GM23248 (cell line): ENCODE measurements at regions not wholly inside any gene's neighbourhood (a gene's known extent, or its start where the extent isn't known, plus 50 kb on each side); places are given as distances from the start of the nearest gene placed in this dataset.

Experiments
- DNase-seq: peaks from one replicate; pipeline ENCODE4 v3.0.0-alpha.2; 2015
- H2AFZ ChIP-seq: fragments of 200-600 bp; sonication (generic); 2 replicates; pipeline ENCODE4 v1.6.1; 2016; ENCODE audit warnings: antibody characterized with exemption
- H3F3A ChIP-seq: fragments of 200-600 bp; sonication (generic); 2 replicates; pipeline ENCODE4 v1.6.1; 2016; ENCODE audit warnings: mild to moderate bottlenecking, antibody characterized with exemption, mixed run types; ENCODE audit not compliant: insufficient read depth
- H3K27ac ChIP-seq: fragments of 200-600 bp; sonication (generic); 2 replicates; pipeline ENCODE4 v1.5.1; 2016; ENCODE audit warnings: mild to moderate bottlenecking
- H3K27me3 ChIP-seq: fragments of 200-600 bp; sonication (generic); replicated peaks from 2 replicates; pipeline ENCODE4 v1.6.1; 2016; ENCODE audit warnings: mild to moderate bottlenecking; ENCODE audit not compliant: insufficient read depth
- H3K36me3 ChIP-seq: fragments of 200-600 bp; sonication (generic); 2 replicates; pipeline ENCODE4 v1.6.1; 2016; ENCODE audit warnings: low read depth, mild to moderate bottlenecking
- H3K4me1 ChIP-seq: fragments of 200-600 bp; sonication (generic); 2 replicates; pipeline ENCODE4 v1.6.1; 2016; ENCODE audit warnings: mild to moderate bottlenecking; ENCODE audit not compliant: insufficient read depth
- H3K4me2 ChIP-seq: fragments of 200-600 bp; sonication (generic); one replicate; pipeline ENCODE4 v1.6.1; 2016; ENCODE audit warnings: mild to moderate bottlenecking; ENCODE audit not compliant: unreplicated experiment
- H3K4me3 ChIP-seq: fragments of 200-600 bp; sonication (generic); 2 replicates; pipeline ENCODE4 v1.5.1; 2016; ENCODE audit warnings: mild to moderate bottlenecking
- H3K79me2 ChIP-seq: fragments of 200-600 bp; sonication (generic); 2 replicates; pipeline ENCODE4 v1.6.1; 2016; ENCODE audit warnings: mild to moderate bottlenecking; ENCODE audit not compliant: insufficient read depth
- H3K9ac ChIP-seq: fragments of 200-600 bp; sonication (generic); 2 replicates; pipeline ENCODE4 v1.6.1; 2016; ENCODE audit warnings: mild to moderate bottlenecking
- H3K9me2 ChIP-seq: fragments of 200-600 bp; sonication (generic); 2 replicates; pipeline ENCODE4 v1.6.1; 2016; ENCODE audit warnings: mixed run types, mild to moderate bottlenecking, moderate library complexity; ENCODE audit not compliant: insufficient read depth
- H3K9me3 ChIP-seq: fragments of 200-600 bp; sonication (generic); one replicate; pipeline ENCODE4 v1.6.1; 2017; ENCODE audit warnings: low read depth
- H4K20me1 ChIP-seq: fragments of 200-600 bp; sonication (generic); 2 replicates; pipeline ENCODE4 v1.6.0; 2016; ENCODE audit not compliant: insufficient read depth
- EZH2 ChIP-seq: fragments of 200-600 bp; sonication (generic); IDR thresholded peaks from 2 replicates; pipeline ENCODE4 v1.6.1; 2018; ENCODE audit warnings: antibody characterized with exemption, mild to moderate bottlenecking; ENCODE audit not compliant: insufficient read depth, poor library complexity, severe bottlenecking
- EZH2phosphoT487 ChIP-seq: fragments of 200-600 bp; sonication (generic); IDR thresholded peaks from 2 replicates; pipeline ENCODE4 v1.6.1; 2018; ENCODE audit warnings: antibody characterized with exemption, moderate library complexity, mild to moderate bottlenecking, low read depth; ENCODE audit not compliant: insufficient read depth
- WGBS, 2 experiments: methylation state at CpG; one replicate each; pipeline ENCODE4 v1.1.6; 2015 to 2017; ENCODE audit warnings: low lambda C conversion rate in 2 of 2, low coverage in 1 of 2; ENCODE audit errors: missing lambda C conversion rate in 2 of 2; 5-methylcytosine and 5-hydroxymethylcytosine counted together
- in situ Hi-C: fragments of 300-500 bp; cut with MboI; formaldehyde crosslinking; loops from 2 replicates; pipeline ENCODE4 v1.15.0; 2020

DNA sequence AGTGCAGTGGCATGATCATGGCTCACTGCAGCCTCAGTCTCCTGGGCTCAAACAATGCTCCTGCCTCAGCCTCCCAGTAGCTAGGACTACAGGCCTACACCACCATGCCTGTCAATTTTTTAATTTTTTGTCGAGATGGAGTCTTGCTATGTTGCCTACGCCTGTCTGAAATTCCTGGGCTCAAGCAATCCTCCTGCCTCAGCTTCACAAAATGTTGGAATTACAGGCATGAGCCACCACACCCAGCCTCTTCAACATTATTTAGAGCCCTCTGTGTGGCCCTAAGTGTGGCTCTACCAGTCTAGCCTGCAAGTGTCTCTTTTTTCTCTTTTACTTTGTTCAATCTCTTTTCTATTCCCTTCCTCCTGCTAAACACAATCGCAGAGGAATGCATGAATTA lies 154.4 kb upstream of the EPB41L4A start:
- no peak overlapping the region for H3K4me2 ChIP-seq
- no peak overlapping the region for H3K27ac ChIP-seq
- no peaks in the 10 kb centered on the region for H3K4me1 ChIP-seq
- no peak for DNase-seq
- in situ Hi-C loops, result loop anchor here (25.0 kb wide), 1 partner anchor 389 kb away; no protein-coding TSS in a partner anchor
- no peak overlapping the region for H2AFZ ChIP-seq
- H4K20me1 ChIP-seq, result no peaks in the 10 kb centered on the region
- no peaks in the 10 kb centered on the region for H3K79me2 ChIP-seq
- H3K36me3 ChIP-seq, result no peaks in the 10 kb centered on the region
- no peaks in the 10 kb centered on the region for H3F3A ChIP-seq
- H3K9me2 ChIP-seq, result no peaks in the 10 kb centered on the region
- WGBS, 2 experiments, result 63 to 73% methylated on average over 3 of the region's 3 CpGs
- no peaks in the 10 kb centered on the region for H3K27me3 ChIP-seq
- H3K9ac ChIP-seq, result no peak overlapping the region
- H3K9me3 ChIP-seq, result no peaks in the 10 kb centered on the region
- H3K4me3 ChIP-seq, result no peak overlapping the region
- TF ChIP-seq EZH2 (no peak), EZH2phosphoT487 (no peak)

DNA sequence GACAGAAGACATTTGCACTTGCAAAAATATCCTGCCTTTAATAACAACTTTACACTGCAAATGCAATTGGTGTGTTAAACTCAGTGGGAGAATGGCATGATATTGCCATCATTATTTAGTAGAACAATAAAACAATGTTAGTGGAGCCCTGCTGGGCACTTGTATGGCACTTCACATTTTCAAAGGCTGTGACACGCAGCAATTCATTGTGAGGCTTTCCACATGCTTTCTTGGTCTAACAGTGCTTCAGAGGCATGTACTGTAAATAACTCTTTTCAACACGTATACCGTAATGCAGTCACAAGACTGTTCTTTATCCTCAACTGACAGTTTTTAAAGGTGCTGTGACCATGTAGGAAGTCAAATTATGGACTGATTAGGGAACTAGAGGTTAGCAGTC lies 155.5 kb upstream of the EPB41L4A start:
- no peak overlapping the region for H3K4me2 ChIP-seq
- no peak overlapping the region for H3K27ac ChIP-seq
- H4K20me1 ChIP-seq, result no peaks in the 10 kb centered on the region
- no peaks in the 10 kb centered on the region for H3K27me3 ChIP-seq
- no peaks in the 10 kb centered on the region for H3K79me2 ChIP-seq
- H3K4me1 ChIP-seq, result no peaks in the 10 kb centered on the region
- H3F3A ChIP-seq, result no peaks in the 10 kb centered on the region
- no peaks in the 10 kb centered on the region for H3K9me3 ChIP-seq
- TF ChIP-seq EZH2phosphoT487 (no peak), EZH2 (no peak)
- H3K9me2 ChIP-seq, result no peaks in the 10 kb centered on the region
- H2AFZ ChIP-seq, result no peak overlapping the region
- H3K4me3 ChIP-seq, result no peak overlapping the region
- in situ Hi-C loops, result loop anchor here (25.0 kb wide), 1 partner anchor 388 kb away; no protein-coding TSS in a partner anchor
- 29 to 32% methylated on average over 3 of the region's 3 CpGs for WGBS, 2 experiments
- no peak for DNase-seq
- no peak overlapping the region for H3K9ac ChIP-seq
- H3K36me3 ChIP-seq, result no peaks in the 10 kb centered on the region

DNA sequence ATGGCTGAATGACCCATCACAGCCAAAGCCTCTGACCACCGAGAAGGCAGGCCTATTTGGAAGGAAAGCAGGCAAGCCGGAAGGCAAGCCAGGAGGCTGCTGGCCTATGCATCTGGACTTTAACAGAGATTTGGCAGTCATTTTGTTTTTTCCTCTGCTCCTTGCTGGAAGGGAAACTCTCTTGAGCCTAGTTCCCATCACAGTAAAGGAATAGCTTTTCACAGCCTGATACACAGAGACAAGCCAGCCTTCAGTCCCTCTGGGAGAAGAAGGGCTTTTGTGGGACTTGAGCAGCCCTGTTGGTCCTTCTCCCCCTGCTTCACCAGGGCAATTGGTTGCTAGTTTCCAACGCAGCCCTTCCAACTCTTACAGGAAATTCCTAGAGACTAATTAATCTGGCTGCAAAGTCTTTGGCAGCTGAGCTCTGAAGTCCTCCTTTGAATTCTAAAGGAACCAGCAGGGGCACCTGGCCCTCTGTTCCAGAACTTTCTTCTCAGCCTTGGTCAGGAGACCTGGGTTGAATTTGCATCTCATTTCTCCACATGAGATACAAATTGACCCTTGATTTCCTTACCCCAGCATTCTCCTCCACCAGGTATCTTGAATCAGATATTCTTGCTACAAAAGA lies 157.3 kb upstream of the EPB41L4A start:
- Histone ChIP-seq H3K9me3 (no peaks in the 10 kb centered on the region), H3K4me3 (no peak overlapping the region), H2AFZ (no peak overlapping the region), H3K79me2 (no peaks in the 10 kb centered on the region), H3K36me3 (no peaks in the 10 kb centered on the region), H4K20me1 (no peaks in the 10 kb centered on the region), H3K27ac (no peak overlapping the region), H3K27me3 (no peaks in the 10 kb centered on the region), H3K9me2 (no peaks in the 10 kb centered on the region), H3K4me2 (no peak overlapping the region), H3K4me1 (no peaks in the 10 kb centered on the region), H3K9ac (no peak overlapping the region), H3F3A (no peaks in the 10 kb centered on the region)
- in situ Hi-C loops, result no loop called here
- WGBS, 2 experiments, result 15 to 20% methylated on average over 3 of the region's 3 CpGs
- no peak for TF ChIP-seq EZH2phosphoT487
- no peak for TF ChIP-seq EZH2
- DNase-seq, result no peak

DNA sequence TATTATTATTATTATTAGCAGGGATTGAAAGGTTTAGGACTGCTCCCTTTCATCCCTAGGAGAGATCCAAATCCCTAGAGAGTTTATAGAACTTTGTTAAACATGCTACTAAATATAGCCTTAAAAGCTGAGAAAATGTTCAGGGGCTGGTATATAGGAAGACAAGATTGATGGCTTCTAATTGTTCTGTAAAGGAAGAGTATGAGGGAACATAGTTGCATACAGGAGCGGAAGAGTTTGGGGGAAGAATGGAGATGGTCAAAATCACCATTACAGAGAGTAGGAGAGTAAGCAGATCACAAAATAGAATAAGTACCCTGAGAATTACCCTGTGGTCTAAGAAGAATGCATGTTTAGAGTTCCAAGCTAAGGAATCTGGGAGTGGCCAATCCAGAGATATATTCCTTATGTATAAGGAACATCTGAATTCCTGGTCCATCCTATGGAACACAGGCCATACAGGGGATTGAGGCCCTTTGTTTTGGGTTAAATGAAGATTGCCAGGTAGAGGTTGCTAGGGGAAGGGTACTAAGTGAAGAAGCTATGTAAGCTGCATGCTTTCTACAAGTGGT lies 158.0 kb upstream of the APC start:
- no peak for TF ChIP-seq EZH2
- TF ChIP-seq EZH2phosphoT487, result no peak
- Histone ChIP-seq H3K9me3 (no peaks in the 10 kb centered on the region), H4K20me1 (no peaks in the 10 kb centered on the region), H3K9ac (no peak overlapping the region), H3K27me3 (0 out of 2 replicates have a peak, but pooled peaks cover 5% of the 10 kb centered on the region), H3K27ac (no peak overlapping the region), H3K4me2 (no peak overlapping the region), H3K79me2 (no peaks in the 10 kb centered on the region), H3K36me3 (no peaks in the 10 kb centered on the region), H3K9me2 (no peaks in the 10 kb centered on the region), H3F3A (no peaks in the 10 kb centered on the region), H2AFZ (no peak overlapping the region), H3K4me3 (no peak overlapping the region), H3K4me1 (no peaks in the 10 kb centered on the region)
- DNase-seq, result no peak
- in situ Hi-C loops, result no loop called here
- 41 to 50% methylated on average over 1 of the region's 1 CpG for WGBS, 2 experiments
